LNCAP (cell line): ENCODE measurements at regions not wholly inside any gene's neighbourhood (a gene's known extent, or its start where the extent isn't known, plus 50 kb on each side); places are given as distances from the start of the nearest gene placed in this dataset.

Experiments
- TF ChIP-seq, protein P1 (sequence below): fragments of 450-650 bp; IDR thresholded peaks from 2 replicates; pipeline ENCODE4 v1.5.1; 2017; ENCODE audit warnings: mild to moderate bottlenecking

GRCh38 chr7:33769930-33770329, 135.4 kb upstream of the BMPER start:
- TF ChIP-seq, protein P1, sequence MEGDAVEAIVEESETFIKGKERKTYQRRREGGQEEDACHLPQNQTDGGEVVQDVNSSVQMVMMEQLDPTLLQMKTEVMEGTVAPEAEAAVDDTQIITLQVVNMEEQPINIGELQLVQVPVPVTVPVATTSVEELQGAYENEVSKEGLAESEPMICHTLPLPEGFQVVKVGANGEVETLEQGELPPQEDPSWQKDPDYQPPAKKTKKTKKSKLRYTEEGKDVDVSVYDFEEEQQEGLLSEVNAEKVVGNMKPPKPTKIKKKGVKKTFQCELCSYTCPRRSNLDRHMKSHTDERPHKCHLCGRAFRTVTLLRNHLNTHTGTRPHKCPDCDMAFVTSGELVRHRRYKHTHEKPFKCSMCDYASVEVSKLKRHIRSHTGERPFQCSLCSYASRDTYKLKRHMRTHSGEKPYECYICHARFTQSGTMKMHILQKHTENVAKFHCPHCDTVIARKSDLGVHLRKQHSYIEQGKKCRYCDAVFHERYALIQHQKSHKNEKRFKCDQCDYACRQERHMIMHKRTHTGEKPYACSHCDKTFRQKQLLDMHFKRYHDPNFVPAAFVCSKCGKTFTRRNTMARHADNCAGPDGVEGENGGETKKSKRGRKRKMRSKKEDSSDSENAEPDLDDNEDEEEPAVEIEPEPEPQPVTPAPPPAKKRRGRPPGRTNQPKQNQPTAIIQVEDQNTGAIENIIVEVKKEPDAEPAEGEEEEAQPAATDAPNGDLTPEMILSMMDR: no peak

GRCh38 chr7:33770576-33770975, 134.8 kb upstream of the BMPER start:
- TF ChIP-seq, protein P1: no peak

GRCh38 chr7:33771422-33771821, 133.9 kb upstream of the BMPER start:
- TF ChIP-seq, protein P1: no peak

- TF ChIP-seq, protein P1: no peak
These were observed 132.3 kb upstream of the BMPER start for GRCh38 chr7:33773053-33773452.

DNA sequence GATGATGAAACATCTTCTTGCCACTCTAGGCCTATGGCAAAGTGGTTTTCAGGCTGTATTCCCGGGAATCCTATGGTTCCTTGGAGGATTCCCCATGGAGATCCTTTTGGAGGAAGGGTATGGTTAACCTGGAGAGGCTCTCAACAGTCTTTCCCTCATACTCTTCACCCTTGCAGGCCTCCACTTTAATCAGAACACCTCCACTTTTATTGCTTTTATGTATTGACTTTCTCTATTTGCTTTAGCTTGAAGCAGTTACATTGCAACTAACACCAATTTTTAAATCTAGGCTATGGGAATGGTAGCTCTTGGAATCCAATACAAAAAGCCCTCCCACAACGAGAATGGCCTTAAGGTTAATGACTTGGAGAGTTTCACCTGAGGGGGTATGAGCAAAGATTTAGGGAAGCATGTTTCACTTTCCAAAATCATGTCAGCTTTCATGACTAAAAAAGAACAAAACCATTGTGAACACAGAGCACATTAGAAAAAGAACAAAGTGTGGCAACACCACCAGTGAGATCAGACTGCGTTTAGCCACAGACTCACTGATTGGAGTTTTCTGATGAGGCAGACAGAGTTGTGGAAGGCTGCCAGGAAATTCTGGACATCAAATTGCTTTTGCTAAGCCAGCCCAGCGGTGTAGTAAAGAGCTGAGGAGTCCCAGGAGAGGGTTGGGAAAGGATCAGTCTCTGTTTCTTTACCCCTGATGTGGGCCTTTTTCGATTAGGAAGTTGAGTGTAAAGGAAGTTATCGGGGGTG, 130.4 kb upstream of the BMPER start:
- TF ChIP-seq, protein P1: no peak

- TF ChIP-seq, protein P1: no peak
These were observed 129.5 kb upstream of the BMPER start for GRCh38 chr7:33775790-33776189.

- TF ChIP-seq, protein P1: no peak
These were observed 128.6 kb upstream of the BMPER start for GRCh38 chr7:33776788-33777187.

DNA sequence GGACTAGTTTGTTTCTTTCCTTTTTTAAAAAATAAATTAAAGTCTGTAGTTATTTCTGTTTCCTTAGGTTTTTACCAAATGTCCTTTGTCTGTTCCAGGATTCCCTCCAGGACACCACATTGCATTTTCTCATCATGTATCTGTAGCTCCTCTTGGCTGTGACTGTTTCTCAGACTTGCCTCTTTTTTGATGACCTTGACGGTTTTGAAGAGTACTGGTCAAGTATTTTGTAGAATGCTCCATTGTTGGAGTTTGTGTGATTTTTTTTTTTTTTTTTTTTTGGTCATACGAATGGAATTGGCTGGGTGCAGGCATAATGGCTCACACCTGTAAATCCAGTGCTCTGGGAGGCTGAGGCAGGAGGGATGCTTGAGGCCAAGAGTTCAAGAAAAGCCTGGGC, 127.1 kb upstream of the BMPER start:
- TF ChIP-seq, protein P1: no peak
